ENCODE measurements at regions not wholly inside any gene's neighbourhood (a gene's known extent, or its start where the extent isn't known, plus 50 kb on each side); places are given as distances from the start of the nearest gene placed in this dataset.

DNA sequence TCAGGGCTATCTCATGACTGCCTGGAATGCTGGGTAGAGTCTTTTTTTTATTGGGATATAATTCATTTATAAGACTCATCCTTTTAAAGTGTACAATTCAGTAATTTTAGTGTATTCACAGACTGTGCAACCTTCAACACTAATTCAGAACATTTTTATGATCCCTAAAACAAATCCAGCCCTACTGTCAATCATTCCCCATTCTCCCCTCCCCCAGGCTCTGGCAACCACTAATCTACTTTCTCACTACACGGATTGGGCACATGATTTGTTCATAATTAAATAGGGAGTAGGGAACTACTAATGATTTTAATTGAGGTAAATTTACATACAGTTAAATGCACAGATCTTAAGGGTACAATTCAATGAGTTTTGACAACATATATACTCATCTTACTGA is 225.7 kb downstream of the CDCA7 start:
- H3K4me1 Mint-ChIP-seq, result no peaks in the 10 kb centered on the region
- H3K9me3 Mint-ChIP-seq, result peaks cover 5% of the 10 kb centered on the region
- H3K27me3 Mint-ChIP-seq, result peaks cover 25% of the 10 kb centered on the region
- H3K36me3 Mint-ChIP-seq (ENCODE audit: low read depth), result no peaks in the 10 kb centered on the region
- no peak overlapping the region for H3K27ac Mint-ChIP-seq
- no peak overlapping the region for H3K4me3 Mint-ChIP-seq
- ATAC-seq (replicated peaks), result no peak

DNA sequence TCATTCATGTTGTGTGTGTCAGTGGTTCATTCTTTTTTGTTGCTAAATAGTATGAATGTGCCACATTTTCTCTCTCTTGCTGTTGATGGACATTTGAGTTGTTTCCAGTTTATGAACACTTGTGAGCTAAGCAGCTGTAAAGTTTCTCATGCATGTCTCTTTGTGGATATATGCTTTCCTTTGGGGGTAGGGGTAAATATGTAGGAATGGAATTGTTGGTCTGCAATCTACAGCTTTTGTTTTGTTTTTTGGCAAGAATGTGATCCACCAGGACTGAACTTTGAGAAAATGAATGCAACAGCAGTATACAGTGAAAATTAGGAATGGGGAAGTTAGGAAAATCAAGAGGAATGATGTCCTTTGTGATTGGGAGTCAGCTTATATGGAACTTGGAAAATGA is 226.3 kb downstream of the CDCA7 start:
- Mint-ChIP-seq H3K4me1 (no peaks in the 10 kb centered on the region), H3K27me3 (peaks cover 26% of the 10 kb centered on the region), H3K27ac (no peak overlapping the region), H3K36me3 (ENCODE audit: low read depth) (no peaks in the 10 kb centered on the region), H3K4me3 (no peak overlapping the region), H3K9me3 (no peaks in the 10 kb centered on the region)
- ATAC-seq (replicated peaks), result no peak

DNA sequence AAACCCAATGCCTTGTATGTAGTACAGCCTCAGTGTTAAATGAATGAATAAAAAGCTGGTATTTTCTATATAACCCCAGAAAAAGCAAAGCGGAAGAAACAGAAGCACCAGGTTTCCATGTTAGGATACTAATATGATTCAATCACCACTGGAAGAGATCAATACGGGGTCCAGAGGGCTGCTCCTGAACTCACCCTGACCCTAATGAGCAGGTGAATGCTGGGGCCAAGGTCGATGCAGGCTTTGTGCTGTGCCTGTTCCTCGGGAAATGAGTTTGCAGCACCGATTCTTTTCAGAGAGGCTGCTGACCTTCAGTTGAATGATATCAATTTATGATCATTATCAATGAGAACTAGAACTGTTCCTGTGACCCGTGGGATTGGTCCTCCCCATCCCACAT is 228.5 kb downstream of the CDCA7 start:
- H3K36me3 Mint-ChIP-seq (ENCODE audit: low read depth), result no peaks in the 10 kb centered on the region
- H3K27me3 Mint-ChIP-seq, result peaks cover 34% of the 10 kb centered on the region
- H3K4me1 Mint-ChIP-seq, result no peaks in the 10 kb centered on the region
- H3K9me3 Mint-ChIP-seq, result no peaks in the 10 kb centered on the region
- no peak overlapping the region for H3K27ac Mint-ChIP-seq
- no peak for ATAC-seq (replicated peaks)
- no peak overlapping the region for H3K4me3 Mint-ChIP-seq

DNA sequence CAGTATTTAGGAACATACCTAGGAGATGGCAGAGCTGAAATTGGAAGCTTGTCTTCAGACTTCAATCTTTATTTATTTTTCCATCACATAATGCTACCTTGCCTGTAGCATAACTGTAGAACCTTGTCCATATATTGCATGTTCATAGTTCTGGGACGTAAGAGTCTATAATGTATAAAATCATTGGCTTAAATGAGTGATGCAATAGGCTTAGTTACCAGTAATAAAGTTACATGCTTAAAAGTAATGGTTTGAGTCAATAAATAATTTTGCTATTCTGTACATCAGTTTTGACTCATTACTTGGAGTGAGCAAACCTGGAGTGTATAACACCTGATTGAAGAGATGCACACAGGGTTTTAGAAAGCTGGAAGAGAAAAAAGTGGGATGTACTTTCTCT is 229.3 kb downstream of the CDCA7 start:
- Mint-ChIP-seq H3K4me1 (no peaks in the 10 kb centered on the region), H3K36me3 (ENCODE audit: low read depth) (no peaks in the 10 kb centered on the region)

DNA sequence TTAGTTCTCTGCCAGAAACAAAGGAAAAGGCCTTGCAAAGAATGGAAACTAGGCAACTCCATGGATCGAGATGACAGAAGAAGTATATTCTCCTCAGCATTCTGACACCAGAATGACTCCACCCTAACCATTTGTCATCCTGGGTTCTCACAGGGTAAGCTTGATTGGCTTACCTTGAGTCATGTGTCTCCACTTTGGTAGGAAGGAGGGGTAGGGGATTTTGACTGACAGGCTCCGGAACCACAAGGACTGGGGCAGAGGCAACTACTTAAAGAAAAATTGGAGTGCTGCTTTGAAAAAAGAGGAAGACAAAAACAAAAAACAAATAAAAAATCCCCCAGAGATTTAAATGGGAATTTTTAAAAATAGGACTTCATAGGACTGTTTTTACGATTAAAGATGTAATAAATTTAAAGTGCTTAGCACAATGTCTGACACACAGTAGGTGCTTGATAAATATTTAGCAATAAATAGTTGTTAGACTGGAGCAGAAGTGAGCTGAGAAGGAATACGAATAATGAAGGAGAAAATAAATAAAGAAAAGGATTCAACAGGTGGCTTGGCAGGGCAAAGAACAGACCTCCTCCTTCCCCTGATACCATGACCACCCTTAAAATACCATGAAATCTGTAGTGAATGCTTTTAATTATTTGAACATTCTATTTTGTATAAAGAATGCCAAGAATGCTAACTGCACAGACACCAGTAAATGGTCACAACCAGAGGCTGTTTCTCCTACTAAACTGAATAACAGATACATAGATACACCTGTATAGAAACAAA is 230.2 kb downstream of the CDCA7 start:
- Mint-ChIP-seq H3K9me3 (no peaks in the 10 kb centered on the region), H3K36me3 (ENCODE audit: low read depth) (no peaks in the 10 kb centered on the region), H3K27me3 (peaks cover 46% of the 10 kb centered on the region), H3K27ac (no peak overlapping the region), H3K4me3 (no peak overlapping the region), H3K4me1 (no peaks in the 10 kb centered on the region)
- no peak for ATAC-seq (replicated peaks)

More for the DNA sequence above, 229.3 kb downstream of the CDCA7 start:
- ATAC-seq (replicated peaks), result no peak
- Mint-ChIP-seq H3K27ac (no peak overlapping the region), H3K27me3 (peaks cover 40% of the 10 kb centered on the region), H3K9me3 (no peaks in the 10 kb centered on the region), H3K4me3 (no peak overlapping the region)

DNA sequence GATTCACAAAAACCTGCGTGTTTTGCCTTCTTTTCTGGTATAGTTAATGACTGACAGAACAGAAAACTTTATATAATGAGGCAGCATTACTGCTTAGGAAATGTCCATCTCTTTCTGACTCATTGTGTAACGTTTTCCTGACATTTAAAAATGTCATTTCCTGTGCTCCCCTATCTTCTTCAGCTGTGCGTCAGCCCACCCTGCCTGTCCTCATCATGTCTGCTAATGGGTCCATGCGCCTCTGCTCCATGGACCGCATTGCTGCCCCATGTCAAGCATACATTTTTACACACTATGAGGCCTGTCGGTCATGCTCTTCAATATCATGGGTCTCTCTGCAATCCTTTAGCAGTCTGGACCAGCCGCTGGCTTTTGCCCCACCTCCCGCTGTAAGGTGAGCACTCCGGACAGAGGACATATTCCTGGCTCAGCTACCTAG is 234.3 kb downstream of the CDCA7 start:
- Mint-ChIP-seq H3K27me3 (peaks cover 30% of the 10 kb centered on the region), H3K27ac (no peak overlapping the region), H3K4me3 (no peak overlapping the region), H3K9me3 (no peaks in the 10 kb centered on the region), H3K36me3 (ENCODE audit: low read depth) (no peaks in the 10 kb centered on the region), H3K4me1 (no peaks in the 10 kb centered on the region)
- ATAC-seq (replicated peaks), result no peak

DNA sequence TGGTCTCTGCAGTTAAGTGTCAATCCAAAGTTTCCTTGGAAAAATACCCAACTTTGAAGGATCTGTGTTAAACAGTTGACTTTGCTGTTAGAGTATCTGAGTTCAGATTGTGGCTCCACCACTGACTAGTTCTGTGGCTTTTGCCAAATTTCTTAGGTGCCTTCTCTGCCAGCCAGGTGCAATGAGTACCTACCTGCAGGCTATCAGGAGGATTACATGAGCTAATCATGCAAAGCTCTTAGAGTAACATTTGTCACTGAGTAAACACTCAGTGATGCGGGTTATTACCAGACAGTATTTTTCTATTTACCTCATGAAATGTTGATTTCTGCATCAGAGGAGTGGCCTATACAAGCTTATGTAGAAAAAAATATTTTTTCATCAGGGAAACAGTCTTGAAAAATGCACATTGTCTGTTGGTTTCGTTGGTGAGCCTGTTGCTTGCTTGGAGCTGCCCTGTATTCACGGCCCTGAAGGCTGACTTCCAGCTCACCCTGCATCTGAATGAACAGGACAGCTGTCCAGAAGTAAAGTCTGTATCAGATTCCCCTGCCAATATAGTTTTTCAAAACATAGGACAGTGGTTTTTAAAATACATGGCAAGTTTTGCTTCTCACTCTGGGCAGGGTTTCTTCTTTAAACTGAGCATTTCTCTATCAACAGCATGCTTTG is 235.1 kb downstream of the CDCA7 start:
- H3K27ac Mint-ChIP-seq, result no peak overlapping the region
- no peak for ATAC-seq (replicated peaks)
- no peaks in the 10 kb centered on the region for H3K9me3 Mint-ChIP-seq
- no peaks in the 10 kb centered on the region for H3K36me3 Mint-ChIP-seq (ENCODE audit: low read depth)
- H3K27me3 Mint-ChIP-seq, result peaks cover 34% of the 10 kb centered on the region
- H3K4me1 Mint-ChIP-seq, result no peaks in the 10 kb centered on the region
- no peak overlapping the region for H3K4me3 Mint-ChIP-seq

DNA sequence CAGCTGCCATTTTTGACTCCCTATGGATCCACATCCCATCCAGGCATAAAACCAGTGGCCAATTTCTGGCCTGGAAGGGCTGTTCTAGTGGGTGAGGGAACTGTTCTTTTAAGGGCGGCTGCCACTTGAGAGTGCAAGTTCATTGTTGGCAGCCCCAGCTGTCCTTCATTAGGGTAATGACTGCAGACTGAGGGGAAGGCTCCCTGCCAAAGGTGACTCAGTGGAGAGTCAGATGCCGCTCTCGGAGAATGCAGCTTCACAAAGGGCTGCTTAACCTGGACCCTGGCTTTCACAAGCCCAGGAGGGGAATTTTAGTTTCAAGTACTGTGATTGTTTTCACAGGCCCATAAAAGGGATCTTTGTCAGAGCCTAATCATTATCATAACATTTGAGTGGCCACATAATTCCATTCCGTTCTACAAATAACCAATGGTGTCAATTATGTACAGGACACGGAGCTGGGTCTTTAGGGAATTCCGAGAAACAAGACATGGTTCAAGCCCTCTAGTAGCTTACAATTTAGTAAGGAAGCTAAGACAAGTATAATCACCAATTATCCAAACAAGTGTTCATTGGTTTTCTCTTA is 235.7 kb downstream of the CDCA7 start:
- Mint-ChIP-seq H3K9me3 (no peaks in the 10 kb centered on the region), H3K4me3 (no peak overlapping the region), H3K27ac (no peak overlapping the region), H3K27me3 (peaks cover 35% of the 10 kb centered on the region), H3K36me3 (ENCODE audit: low read depth) (no peaks in the 10 kb centered on the region), H3K4me1 (no peaks in the 10 kb centered on the region)
- ATAC-seq (replicated peaks), result no peak

DNA sequence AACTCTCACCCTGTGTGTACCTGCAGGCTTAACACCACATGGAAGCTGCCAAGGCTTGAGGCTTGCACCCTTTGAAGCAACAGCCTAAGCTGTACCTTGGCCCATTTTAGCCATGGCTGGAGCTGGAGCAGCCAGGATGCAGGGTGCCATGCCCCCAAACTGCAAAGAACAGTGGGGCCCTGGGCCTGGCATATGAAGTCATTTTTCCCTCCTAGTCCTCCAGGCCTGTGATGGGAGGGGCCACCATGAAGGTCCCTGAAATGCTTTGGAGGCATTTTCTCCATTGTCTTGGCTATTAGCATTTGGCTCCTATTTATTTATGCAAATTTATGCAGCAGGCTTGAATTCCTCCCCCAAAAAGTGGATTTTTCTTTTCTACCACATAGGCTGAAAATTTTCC is 238.4 kb downstream of the CDCA7 start:
- Mint-ChIP-seq H3K4me3 (no peak overlapping the region), H3K9me3 (no peaks in the 10 kb centered on the region), H3K27ac (no peak overlapping the region), H3K36me3 (ENCODE audit: low read depth) (no peaks in the 10 kb centered on the region), H3K4me1 (no peaks in the 10 kb centered on the region), H3K27me3 (peaks cover 22% of the 10 kb centered on the region)
- no peak for ATAC-seq (replicated peaks)

DNA sequence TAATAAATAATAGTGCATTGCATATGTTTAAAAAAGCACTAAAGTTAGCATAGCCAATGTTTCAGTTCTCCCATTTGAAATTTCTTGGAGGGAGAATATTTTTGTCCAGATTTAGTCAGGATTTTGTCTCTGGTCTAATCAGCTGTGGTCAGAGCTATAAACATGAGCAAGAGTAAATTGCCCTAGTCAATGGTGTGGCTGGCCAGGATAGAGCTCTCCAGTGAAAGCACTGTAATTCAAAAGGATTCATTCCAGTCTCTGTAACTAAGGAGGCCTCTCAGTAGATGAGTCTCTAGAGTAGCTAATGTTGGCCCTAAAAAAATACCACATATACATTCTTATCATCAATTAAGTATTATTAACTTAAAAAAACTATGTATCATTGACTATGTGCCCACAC is 241.6 kb downstream of the CDCA7 start:
- Mint-ChIP-seq H3K4me1 (no peaks in the 10 kb centered on the region), H3K9me3 (no peaks in the 10 kb centered on the region), H3K4me3 (no peak overlapping the region), H3K27ac (no peak overlapping the region), H3K36me3 (ENCODE audit: low read depth) (no peaks in the 10 kb centered on the region), H3K27me3 (peaks cover 10% of the 10 kb centered on the region)
- no peak for ATAC-seq (replicated peaks)

DNA sequence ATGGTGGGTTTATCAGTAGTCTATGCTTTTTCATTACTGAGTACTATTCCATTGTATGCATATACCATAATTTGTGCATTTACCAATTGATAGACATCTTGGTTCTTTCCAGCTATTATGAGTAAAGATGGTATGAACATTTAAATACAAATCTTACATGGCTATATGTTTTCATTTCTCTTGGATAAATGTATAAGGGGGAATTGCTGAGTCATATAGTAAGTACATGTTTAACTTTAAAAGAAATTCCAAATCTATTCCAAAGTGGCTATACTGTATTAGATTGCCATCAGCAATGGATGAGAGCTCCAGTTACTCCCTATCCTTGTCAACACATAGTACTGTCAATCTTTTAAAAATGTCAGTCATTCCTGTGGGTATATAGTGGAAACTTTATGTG is 243.9 kb downstream of the CDCA7 start:
- Mint-ChIP-seq H3K27ac (no peak overlapping the region), H3K27me3 (peaks cover 14% of the 10 kb centered on the region)
- ATAC-seq (replicated peaks), result no peak

DNA sequence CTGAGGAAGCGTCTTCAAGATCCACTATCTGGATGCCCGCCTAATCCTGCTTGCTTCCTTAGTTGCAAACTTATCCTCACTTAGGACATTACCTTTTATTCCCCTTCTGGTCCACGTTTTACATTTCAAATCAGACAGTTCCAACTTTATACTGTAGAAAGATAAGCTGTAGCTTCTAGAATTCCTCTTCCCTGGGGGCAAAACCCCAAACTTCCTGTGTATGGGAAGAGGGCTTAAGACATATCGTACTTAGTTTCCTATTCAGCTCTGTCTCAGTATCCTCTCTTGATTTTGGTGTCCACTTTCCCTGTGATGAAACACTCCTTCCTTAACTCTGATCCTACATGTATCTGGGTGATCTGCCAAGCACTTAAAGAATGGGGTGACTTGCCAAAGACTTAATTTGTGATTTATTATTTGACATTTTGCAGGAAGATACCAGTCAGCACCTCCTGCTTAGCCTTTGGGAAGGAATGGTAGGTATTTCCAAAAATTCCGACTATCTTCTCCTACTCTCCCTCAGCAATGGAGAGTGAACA is 245.2 kb downstream of the CDCA7 start:
- ATAC-seq (replicated peaks), result no peak
- Mint-ChIP-seq H3K4me1 (no peaks in the 10 kb centered on the region), H3K36me3 (ENCODE audit: low read depth) (no peaks in the 10 kb centered on the region), H3K27ac (no peak overlapping the region), H3K9me3 (peaks cover 3% of the 10 kb centered on the region), H3K27me3 (peaks cover 5% of the 10 kb centered on the region), H3K4me3 (no peak overlapping the region)

More for the DNA sequence above, 243.9 kb downstream of the CDCA7 start:
- H3K36me3 Mint-ChIP-seq (ENCODE audit: low read depth), result no peaks in the 10 kb centered on the region
- no peaks in the 10 kb centered on the region for H3K4me1 Mint-ChIP-seq
- H3K9me3 Mint-ChIP-seq, result no peaks in the 10 kb centered on the region
- H3K4me3 Mint-ChIP-seq, result no peak overlapping the region

DNA sequence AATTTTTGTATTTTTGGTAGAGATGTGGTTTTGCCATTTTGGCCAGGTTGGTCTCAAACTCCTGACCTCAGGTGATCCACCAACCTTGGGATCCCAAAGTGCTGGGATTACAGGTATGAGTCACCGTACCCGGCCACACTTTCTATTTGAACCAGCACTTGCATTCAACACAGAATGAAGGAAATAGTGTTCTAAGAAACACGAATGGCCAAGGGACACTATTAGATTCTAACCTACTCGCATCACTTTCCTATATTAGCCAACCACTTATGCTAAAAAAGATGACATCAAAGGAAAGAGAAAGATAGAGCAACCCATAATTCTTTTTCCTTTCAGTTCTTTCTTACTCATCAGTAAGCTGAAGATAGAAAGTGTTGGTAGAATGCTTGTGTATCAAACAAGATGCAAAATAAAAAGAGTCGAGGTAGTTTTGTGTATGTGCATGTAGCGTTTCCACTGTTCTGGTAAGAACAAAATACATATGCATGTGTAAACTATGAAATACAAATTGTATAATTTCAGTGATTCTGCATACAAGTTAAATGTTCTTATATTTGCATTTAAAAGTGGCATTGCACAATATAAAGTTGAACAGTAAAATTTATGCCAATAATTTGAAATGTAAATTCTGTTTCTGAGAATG is 247.6 kb downstream of the CDCA7 start:
- no peak overlapping the region for H3K27ac Mint-ChIP-seq

DNA sequence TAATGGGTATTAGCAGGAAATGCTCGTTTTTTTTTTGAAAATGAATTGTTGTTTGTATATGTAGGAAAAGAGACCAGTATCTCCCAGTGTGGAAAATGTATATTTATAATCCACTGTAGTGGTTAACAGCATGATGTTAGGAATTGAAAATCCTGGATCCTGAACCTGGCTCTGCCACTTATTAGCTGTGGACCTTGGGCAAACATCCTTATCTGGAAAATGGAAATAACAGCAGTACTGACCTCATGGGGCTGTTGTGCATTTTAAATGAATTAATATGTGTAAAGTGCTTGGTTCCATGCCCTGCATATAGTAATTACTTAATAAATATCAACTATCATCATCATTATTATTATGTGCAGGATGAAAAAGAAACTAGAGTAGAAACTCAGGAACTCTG is 251.3 kb downstream of the CDCA7 start:
- ATAC-seq (replicated peaks), result no peak
- Mint-ChIP-seq H3K4me1 (no peaks in the 10 kb centered on the region), H3K27me3 (peaks cover 39% of the 10 kb centered on the region), H3K27ac (no peak overlapping the region), H3K36me3 (ENCODE audit: low read depth) (no peaks in the 10 kb centered on the region), H3K9me3 (peaks cover 3% of the 10 kb centered on the region), H3K4me3 (no peak overlapping the region)

More for the DNA sequence above, 247.6 kb downstream of the CDCA7 start:
- no peaks in the 10 kb centered on the region for H3K4me1 Mint-ChIP-seq
- H3K27me3 Mint-ChIP-seq, result peaks cover 13% of the 10 kb centered on the region
- no peaks in the 10 kb centered on the region for H3K36me3 Mint-ChIP-seq (ENCODE audit: low read depth)
- no peak overlapping the region for H3K4me3 Mint-ChIP-seq
- no peak for ATAC-seq (replicated peaks)
- H3K9me3 Mint-ChIP-seq, result peaks cover 3% of the 10 kb centered on the region
